HEK293 (cell line): ENCODE measurements at regions not wholly inside any gene's neighbourhood (a gene's known extent, or its start where the extent isn't known, plus 50 kb on each side); places are given as distances from the start of the nearest gene placed in this dataset.

ENCODE experiments used
- CTCF ChIA-PET: fragments of 350-600 bp; formaldehyde crosslinking; extraction: SDS; loops from one replicate; lab custom pipeline; 2021; ENCODE audit warnings: antibody characterized with exemption; lab: Yijun Ruan, JAX
- POLR2A ChIA-PET: fragments of 300-600 bp; formaldehyde crosslinking; extraction: SDS; loops from one replicate; lab custom pipeline; 2020; ENCODE audit warnings: antibody characterized with exemption, inconsistent platforms; lab: Yijun Ruan, JAX
- H3K27ac ChIP-seq: fragments of 200-500 bp; sonication (Bioruptor generic); 2 replicates; pipeline ENCODE4 v1.5.1; 2014; ENCODE audit warnings: low read depth, low read length, control low read depth, inconsistent platforms; ENCODE audit errors: extremely low read depth
- H3K36me3 ChIP-seq, 2 experiments: fragments of 200-500 bp in 1 of 2; sonication (Bioruptor generic) in 1 of 2; 1 replicate in 1 of 2; 2 replicates in 1 of 2; pipeline ENCODE4 v1.5.1; 2014 to 2017; ENCODE audit warnings: inconsistent platforms in 2 of 2, low read length in 2 of 2; ENCODE audit not compliant: control insufficient read depth in 2 of 2, insufficient read depth in 1 of 2
- H3K4me1 ChIP-seq: fragments of 200-500 bp; sonication (Bioruptor generic); 2 replicates; pipeline ENCODE4 v1.5.1; 2014; ENCODE audit warnings: mild to moderate bottlenecking, low read length, inconsistent platforms; ENCODE audit not compliant: control insufficient read depth, insufficient read depth
- H3K4me3 ChIP-seq: 2 replicates; pipeline ENCODE4 v1.5.1; 2011; ENCODE audit warnings: low read depth, mild to moderate bottlenecking, control low read depth, low read length, moderate library complexity
- H3K9me3 ChIP-seq: fragments of 200-500 bp; sonication (Bioruptor generic); 2 replicates; pipeline ENCODE4 v1.5.1; 2014; ENCODE audit warnings: low read depth, low read length, inconsistent platforms; ENCODE audit not compliant: control insufficient read depth, insufficient read depth
- BCL11A ChIP-seq: fragments of 450-650 bp; formaldehyde crosslinking; IDR thresholded peaks from 2 replicates; pipeline ENCODE4 v1.5.1; 2016; ENCODE audit warnings: low read depth, missing biosample characterization, missing genetic modification characterization
- KLF1 ChIP-seq: fragments of 450-650 bp; formaldehyde crosslinking; IDR thresholded peaks from 2 replicates; pipeline ENCODE4 v1.5.1; 2016; ENCODE audit warnings: missing biosample characterization, missing genetic modification characterization
- PATZ1 ChIP-seq: fragments of 450-650 bp; formaldehyde crosslinking; IDR thresholded peaks from 2 replicates; pipeline ENCODE4 v1.5.1; 2016; ENCODE audit warnings: missing biosample characterization, missing genetic modification characterization
- SP2 ChIP-seq: fragments of 450-650 bp; formaldehyde crosslinking; IDR thresholded peaks from 2 replicates; pipeline ENCODE4 v1.5.1; 2016; ENCODE audit warnings: missing biosample characterization, missing genetic modification characterization
- ZBTB8A ChIP-seq: fragments of 450-650 bp; formaldehyde crosslinking; IDR thresholded peaks from 2 replicates; pipeline ENCODE4 v1.5.1; 2016; ENCODE audit warnings: missing biosample characterization, missing genetic modification characterization
- ZNF112 ChIP-seq: fragments of 450-650 bp; formaldehyde crosslinking; IDR thresholded peaks from 2 replicates; pipeline ENCODE4 v1.5.0; 2017; ENCODE audit warnings: missing biosample characterization, missing genetic modification characterization
- ZNF140 ChIP-seq: fragments of 450-650 bp; formaldehyde crosslinking; IDR thresholded peaks from 2 replicates; pipeline ENCODE4 v1.5.1; 2016; ENCODE audit warnings: missing biosample characterization, missing genetic modification characterization
- ZNF157 ChIP-seq: fragments of 450-650 bp; formaldehyde crosslinking; IDR thresholded peaks from 2 replicates; pipeline ENCODE4 v1.5.1; 2016; ENCODE audit warnings: missing biosample characterization, missing genetic modification characterization
- ZNF19 ChIP-seq: fragments of 450-650 bp; formaldehyde crosslinking; IDR thresholded peaks from 2 replicates; pipeline ENCODE4; 2016; ENCODE audit warnings: missing biosample characterization, missing genetic modification characterization, low read depth
- ZNF223 ChIP-seq: fragments of 450-650 bp; formaldehyde crosslinking; IDR thresholded peaks from 2 replicates; pipeline ENCODE4 v1.5.1; 2016; ENCODE audit warnings: missing biosample characterization, missing genetic modification characterization
- ZNF292 ChIP-seq: fragments of 450-650 bp; formaldehyde crosslinking; IDR thresholded peaks from 2 replicates; pipeline ENCODE4 v1.5.1; 2016; ENCODE audit warnings: low read depth, missing biosample characterization, missing genetic modification characterization, borderline replicate concordance
- ZNF341 ChIP-seq: fragments of 450-650 bp; formaldehyde crosslinking; IDR thresholded peaks from 2 replicates; pipeline ENCODE4; 2016; ENCODE audit warnings: low read depth, missing biosample characterization, missing genetic modification characterization
- ZNF354C ChIP-seq: fragments of 450-650 bp; formaldehyde crosslinking; IDR thresholded peaks from 2 replicates; pipeline ENCODE4 v1.5.1; 2016; ENCODE audit warnings: missing biosample characterization, missing genetic modification characterization, low read depth, borderline replicate concordance
- ZNF473 ChIP-seq: fragments of 450-650 bp; formaldehyde crosslinking; IDR thresholded peaks from 2 replicates; pipeline ENCODE4 v1.5.1; 2017; ENCODE audit warnings: missing biosample characterization, missing genetic modification characterization
- ZNF514 ChIP-seq: fragments of 450-650 bp; formaldehyde crosslinking; IDR thresholded peaks from 2 replicates; pipeline ENCODE4 v1.5.1; 2016; ENCODE audit warnings: missing biosample characterization, missing genetic modification characterization
- ZNF629 ChIP-seq: fragments of 450-650 bp; formaldehyde crosslinking; IDR thresholded peaks from 2 replicates; pipeline ENCODE4 v1.5.1; 2017; ENCODE audit warnings: missing biosample characterization, missing genetic modification characterization
- ZNF677 ChIP-seq: fragments of 450-650 bp; IDR thresholded peaks from 2 replicates; pipeline ENCODE4 v1.5.0; 2018; ENCODE audit warnings: missing biosample characterization, mild to moderate bottlenecking, missing genetic modification characterization, moderate library complexity
- ZNF707 ChIP-seq: fragments of 450-650 bp; formaldehyde crosslinking; IDR thresholded peaks from 2 replicates; pipeline ENCODE4 v1.5.1; 2016; ENCODE audit warnings: missing biosample characterization, missing genetic modification characterization
- ZNF792 ChIP-seq: fragments of 450-650 bp; formaldehyde crosslinking; IDR thresholded peaks from 2 replicates; pipeline ENCODE4 v1.5.1; 2016; ENCODE audit warnings: missing biosample characterization, missing genetic modification characterization
- ZSCAN4 ChIP-seq: fragments of 450-650 bp; formaldehyde crosslinking; IDR thresholded peaks from 2 replicates; pipeline ENCODE4 v1.5.1; 2017; ENCODE audit warnings: missing biosample characterization, missing genetic modification characterization
- TF ChIP-seq, protein P1 (sequence below): fragments of 450-650 bp; formaldehyde crosslinking; IDR thresholded peaks from 2 replicates; pipeline ENCODE4 v1.5.1; 2016; ENCODE audit warnings: missing biosample characterization, missing genetic modification characterization
- TF ChIP-seq, protein P2 (sequence below): fragments of 450-650 bp; formaldehyde crosslinking; IDR thresholded peaks from 2 replicates; pipeline ENCODE4 v1.5.1; 2017; ENCODE audit warnings: missing biosample characterization, mild to moderate bottlenecking, missing genetic modification characterization, moderate library complexity
- TF ChIP-seq, protein P3 (sequence below): fragments of 450-650 bp; formaldehyde crosslinking; IDR thresholded peaks from 2 replicates; pipeline ENCODE4 v1.5.1; 2016; ENCODE audit warnings: missing biosample characterization, missing genetic modification characterization, borderline replicate concordance

DNA sequence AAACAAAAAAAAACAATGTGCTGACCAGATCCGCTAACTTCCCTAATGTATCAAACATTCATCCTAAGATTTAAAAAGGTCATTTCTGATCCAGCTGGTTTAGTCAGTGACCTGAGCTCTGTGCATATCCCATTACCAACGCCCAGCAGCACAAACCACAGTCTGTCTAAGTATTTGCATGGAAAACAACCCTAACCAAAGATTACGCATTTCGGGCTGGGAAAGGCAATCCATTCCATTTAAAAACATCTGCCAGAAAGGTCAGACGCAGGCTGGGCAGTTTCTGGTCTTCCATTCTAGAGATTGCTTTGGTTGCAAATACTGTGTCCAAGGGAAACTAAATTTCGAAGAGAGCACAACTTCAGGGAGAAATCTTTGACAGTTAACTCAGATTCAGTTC lies 234.9 kb downstream of the FLRT2 start (continued):
- TF ChIP-seq ZNF292 (no peak), ZNF792 (tag by site-specific recombination) (no peak), ZNF223 (tag by site-specific recombination) (no peak), BCL11A (tag by site-specific recombination) (no peak), ZNF341 (tag by site-specific recombination) (no peak), ZNF19 (tag by site-specific recombination) (no peak), ZNF354C (tag by site-specific recombination) (no peak), ZNF514 (tag by site-specific recombination) (no peak)
- TF ChIP-seq, protein P1, sequence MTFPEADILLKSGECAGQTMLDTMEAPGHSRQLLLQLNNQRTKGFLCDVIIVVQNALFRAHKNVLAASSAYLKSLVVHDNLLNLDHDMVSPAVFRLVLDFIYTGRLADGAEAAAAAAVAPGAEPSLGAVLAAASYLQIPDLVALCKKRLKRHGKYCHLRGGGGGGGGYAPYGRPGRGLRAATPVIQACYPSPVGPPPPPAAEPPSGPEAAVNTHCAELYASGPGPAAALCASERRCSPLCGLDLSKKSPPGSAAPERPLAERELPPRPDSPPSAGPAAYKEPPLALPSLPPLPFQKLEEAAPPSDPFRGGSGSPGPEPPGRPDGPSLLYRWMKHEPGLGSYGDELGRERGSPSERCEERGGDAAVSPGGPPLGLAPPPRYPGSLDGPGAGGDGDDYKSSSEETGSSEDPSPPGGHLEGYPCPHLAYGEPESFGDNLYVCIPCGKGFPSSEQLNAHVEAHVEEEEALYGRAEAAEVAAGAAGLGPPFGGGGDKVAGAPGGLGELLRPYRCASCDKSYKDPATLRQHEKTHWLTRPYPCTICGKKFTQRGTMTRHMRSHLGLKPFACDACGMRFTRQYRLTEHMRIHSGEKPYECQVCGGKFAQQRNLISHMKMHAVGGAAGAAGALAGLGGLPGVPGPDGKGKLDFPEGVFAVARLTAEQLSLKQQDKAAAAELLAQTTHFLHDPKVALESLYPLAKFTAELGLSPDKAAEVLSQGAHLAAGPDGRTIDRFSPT (tag by site-specific recombination): no peak

- Histone ChIP-seq H3K4me1 (no peaks in the 10 kb centered on the region), H3K36me3 (no peaks in the 10 kb centered on the region), H3K9me3 (no peaks in the 10 kb centered on the region), H3K4me3 (no peak overlapping the region), H3K27ac (no peak overlapping the region)
- ChIA-PET POLR2A (no interaction called here), CTCF (interaction anchor here (0.7 kb wide), 1 partner anchor 1764 kb away, joined by 3 read pairs; no protein-coding TSS in a partner anchor)
- TF ChIP-seq ZNF677 (tag by site-specific recombination) (no peak), ZNF140 (no peak)
Measured at GRCh38 chr14:85762526-85762925, 232.6 kb downstream of the FLRT2 start.

DNA sequence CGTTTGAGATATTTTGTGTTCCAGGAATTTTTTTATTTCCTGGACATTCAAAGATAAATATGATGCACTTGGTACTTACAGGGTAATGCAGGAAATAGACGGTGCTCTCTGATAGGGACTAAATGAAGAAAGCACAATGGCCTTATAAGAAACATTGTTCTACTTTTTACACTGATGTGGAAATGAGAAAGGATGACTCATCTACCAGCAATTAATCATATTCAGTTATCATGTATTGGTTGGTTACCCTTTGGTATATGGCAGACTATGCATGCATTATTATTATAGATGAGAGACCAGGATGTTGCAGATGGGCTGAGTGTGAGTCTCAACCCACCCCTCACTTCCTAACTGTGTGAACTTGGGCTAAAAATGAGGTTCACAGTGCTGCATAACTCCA lies 222.2 kb downstream of the FLRT2 start:
- H3K9me3 ChIP-seq: no peaks in the 10 kb centered on the region
- ChIA-PET POLR2A (no interaction called here), CTCF (no interaction called here)
- H3K27ac ChIP-seq: no peak overlapping the region
- TF ChIP-seq, protein P2, sequence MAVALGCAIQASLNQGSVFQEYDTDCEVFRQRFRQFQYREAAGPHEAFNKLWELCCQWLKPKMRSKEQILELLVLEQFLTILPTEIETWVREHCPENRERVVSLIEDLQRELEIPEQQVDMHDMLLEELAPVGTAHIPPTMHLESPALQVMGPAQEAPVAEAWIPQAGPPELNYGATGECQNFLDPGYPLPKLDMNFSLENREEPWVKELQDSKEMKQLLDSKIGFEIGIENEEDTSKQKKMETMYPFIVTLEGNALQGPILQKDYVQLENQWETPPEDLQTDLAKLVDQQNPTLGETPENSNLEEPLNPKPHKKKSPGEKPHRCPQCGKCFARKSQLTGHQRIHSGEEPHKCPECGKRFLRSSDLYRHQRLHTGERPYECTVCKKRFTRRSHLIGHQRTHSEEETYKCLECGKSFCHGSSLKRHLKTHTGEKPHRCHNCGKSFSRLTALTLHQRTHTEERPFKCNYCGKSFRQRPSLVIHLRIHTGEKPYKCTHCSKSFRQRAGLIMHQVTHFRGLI (tag by site-specific recombination): no peak
- TF ChIP-seq PATZ1 (tag by site-specific recombination) (no peak), KLF1 (no peak), ZNF473 (tag by site-specific recombination) (no peak), ZBTB8A (tag by site-specific recombination) (no peak), ZNF629 (tag by site-specific recombination) (no peak), ZNF157 (tag by site-specific recombination) (no peak), ZNF707 (tag by site-specific recombination) (no peak), SP2 (tag by site-specific recombination) (no peak), ZNF112 (tag by site-specific recombination) (no peak), ZSCAN4 (tag by site-specific recombination) (no peak)
- TF ChIP-seq, protein P3, sequence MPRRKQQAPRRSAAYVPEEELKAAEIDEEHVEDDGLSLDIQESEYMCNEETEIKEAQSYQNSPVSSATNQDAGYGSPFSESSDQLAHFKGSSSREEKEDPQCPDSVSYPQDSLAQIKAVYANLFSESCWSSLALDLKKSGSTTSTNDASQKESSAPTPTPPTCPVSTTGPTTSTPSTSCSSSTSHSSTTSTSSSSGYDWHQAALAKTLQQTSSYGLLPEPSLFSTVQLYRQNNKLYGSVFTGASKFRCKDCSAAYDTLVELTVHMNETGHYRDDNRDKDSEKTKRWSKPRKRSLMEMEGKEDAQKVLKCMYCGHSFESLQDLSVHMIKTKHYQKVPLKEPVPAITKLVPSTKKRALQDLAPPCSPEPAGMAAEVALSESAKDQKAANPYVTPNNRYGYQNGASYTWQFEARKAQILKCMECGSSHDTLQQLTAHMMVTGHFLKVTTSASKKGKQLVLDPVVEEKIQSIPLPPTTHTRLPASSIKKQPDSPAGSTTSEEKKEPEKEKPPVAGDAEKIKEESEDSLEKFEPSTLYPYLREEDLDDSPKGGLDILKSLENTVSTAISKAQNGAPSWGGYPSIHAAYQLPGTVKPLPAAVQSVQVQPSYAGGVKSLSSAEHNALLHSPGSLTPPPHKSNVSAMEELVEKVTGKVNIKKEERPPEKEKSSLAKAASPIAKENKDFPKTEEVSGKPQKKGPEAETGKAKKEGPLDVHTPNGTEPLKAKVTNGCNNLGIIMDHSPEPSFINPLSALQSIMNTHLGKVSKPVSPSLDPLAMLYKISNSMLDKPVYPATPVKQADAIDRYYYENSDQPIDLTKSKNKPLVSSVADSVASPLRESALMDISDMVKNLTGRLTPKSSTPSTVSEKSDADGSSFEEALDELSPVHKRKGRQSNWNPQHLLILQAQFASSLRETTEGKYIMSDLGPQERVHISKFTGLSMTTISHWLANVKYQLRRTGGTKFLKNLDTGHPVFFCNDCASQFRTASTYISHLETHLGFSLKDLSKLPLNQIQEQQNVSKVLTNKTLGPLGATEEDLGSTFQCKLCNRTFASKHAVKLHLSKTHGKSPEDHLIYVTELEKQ: no peak
- H3K36me3 ChIP-seq: no peaks in the 10 kb centered on the region
- H3K4me1 ChIP-seq: no peaks in the 10 kb centered on the region
- H3K4me3 ChIP-seq: no peak overlapping the region
